Right ventricle myocardium superior (tissue), 1 donor: ENCODE measurements at regions not wholly inside any gene's neighbourhood (a gene's known extent, or its start where the extent isn't known, plus 50 kb on each side); places are given as distances from the start of the nearest gene placed in this dataset.

Experiments used
- ATAC-seq: fragments of 200-7000 bp; cut with Tn5 transposase; one replicate; pipeline ENCODE4 v1.9.1; 2020; ENCODE audit warnings: mild to moderate bottlenecking; ENCODE audit not compliant: poor library complexity
- DNase-seq: peaks from one replicate; pipeline ENCODE4 v3.0.0-alpha.2; 2020
- intact Hi-C: fragments of 100-400 bp; cut with DNase I; formaldehyde crosslinking; loops from one replicate; pipeline ENCODE4 v1.11.2; 2022
- donor health status: DM: no; HTN: yes; CAD: no; lungs with severe emphysema.

- ATAC-seq (no peak), DNase-seq (no peak)
- intact Hi-C loops, result no loop called here
Measured at GRCh38 chr1:208923946-208924720, 659.4 kb upstream of the CAMK1G start.

GRCh38 chr1:208924928-208925327 is 658.6 kb upstream of the CAMK1G start:
- no peak for DNase-seq
- ATAC-seq, result no peak
- intact Hi-C loops, result no loop called here

- DNase-seq, result no peak
- ATAC-seq, result no peak
- intact Hi-C loops, result no loop called here
Measured at GRCh38 chr1:208928349-208929010, 655.0 kb upstream of the CAMK1G start.

- intact Hi-C loops, result no loop called here
- DNase-seq, result no peak
- no peak for ATAC-seq
Measured at GRCh38 chr1:208929575-208929974, 653.9 kb upstream of the CAMK1G start.

GRCh38 chr1:208931936-208932335 is 651.6 kb upstream of the CAMK1G start:
- ATAC-seq (no peak), DNase-seq (no peak)
- intact Hi-C loops, result no loop called here

GRCh38 chr1:208933984-208934525 is 649.5 kb upstream of the CAMK1G start:
- no peak for DNase-seq
- intact Hi-C loops, result no loop called here

GRCh38 chr1:208934933-208935332 is 648.6 kb upstream of the CAMK1G start:
- ATAC-seq, result no peak
- intact Hi-C loops, result no loop called here
- no peak for DNase-seq

More at GRCh38 chr1:208933984-208934525, 649.5 kb upstream of the CAMK1G start:
- ATAC-seq, result no peak

- ATAC-seq (no peak), DNase-seq (no peak)
- intact Hi-C loops, result no loop called here
Measured at GRCh38 chr1:208935517-208936187, 647.9 kb upstream of the CAMK1G start.

- intact Hi-C loops, result no loop called here
- ATAC-seq (no peak), DNase-seq (no peak)
Measured at GRCh38 chr1:208939537-208940085, 643.9 kb upstream of the CAMK1G start.

GRCh38 chr1:208942394-208943130 is 641.0 kb upstream of the CAMK1G start:
- DNase-seq (no peak), ATAC-seq (no peak)
- intact Hi-C loops, result no loop called here

GRCh38 chr1:208943291-208943690 is 640.2 kb upstream of the CAMK1G start:
- intact Hi-C loops, result no loop called here
- DNase-seq (no peak), ATAC-seq (no peak)

GRCh38 chr1:208944981-208945451 is 638.5 kb upstream of the CAMK1G start:
- no peak for ATAC-seq
- no peak for DNase-seq
- intact Hi-C loops, result no loop called here

- ATAC-seq, result no peak
- DNase-seq, result no peak
- intact Hi-C loops, result no loop called here
Measured at GRCh38 chr1:208950206-208950605, 633.3 kb upstream of the CAMK1G start.

- ATAC-seq (no peak), DNase-seq (no peak)
- intact Hi-C loops, result no loop called here
Measured at GRCh38 chr1:208951026-208951525, 632.4 kb upstream of the CAMK1G start.

- intact Hi-C loops, result no loop called here
- DNase-seq, result no peak
- ATAC-seq, result no peak
Measured at GRCh38 chr1:208951908-208952307, 631.6 kb upstream of the CAMK1G start.

GRCh38 chr1:208962867-208963266 is 620.6 kb upstream of the CAMK1G start:
- intact Hi-C loops, result no loop called here
- no peak for DNase-seq
- no peak for ATAC-seq

- DNase-seq (no peak), ATAC-seq (no peak)
- intact Hi-C loops, result no loop called here
Measured at GRCh38 chr1:208965351-208965750, 618.2 kb upstream of the CAMK1G start.

GRCh38 chr1:208967334-208967733 is 616.2 kb upstream of the CAMK1G start:
- ATAC-seq (no peak), DNase-seq (no peak)
- intact Hi-C loops, result no loop called here
